ENCODE measurements at regions not wholly inside any gene's neighbourhood (a gene's known extent, or its start where the extent isn't known, plus 50 kb on each side); places are given as distances from the start of the nearest gene placed in this dataset.
A peak's percentile ranks its signal among the peaks of the same experiment; 100 is the strongest.
"Not testable (repeated sequence)": the region's sequence is repeated elsewhere in the genome, so short reads cannot be mapped to it uniquely, and the experiment has no call there.

GRCh38 chrX:73977542-73978169 lies 125.1 kb upstream of the XIST start:
- H3K4me3 ChIP-seq (ENCODE audit: low read depth, low read length) = no peak overlapping the region
- TF ChIP-seq CTCF (IDR thresholded peaks at IDR 0.05; ENCODE audit: low read depth, low read length) = no peak

- not testable (repeated sequence) for H3K4me3 ChIP-seq (ENCODE audit: low read depth, low read length)
These were observed 114.9 kb upstream of the XIST start for GRCh38 chrX:73967461-73967860.

GRCh38 chrX:73965833-73966232 lies 113.3 kb upstream of the XIST start:
- no peak overlapping the region for H3K4me3 ChIP-seq (ENCODE audit: low read depth, low read length)
- TF ChIP-seq CTCF (IDR thresholded peaks at IDR 0.05; ENCODE audit: low read depth, low read length) = no peak

- no peak overlapping the region for H3K4me3 ChIP-seq (ENCODE audit: low read depth, low read length)
- TF ChIP-seq CTCF (IDR thresholded peaks at IDR 0.05; ENCODE audit: low read depth, low read length) = no peak
These were observed 112.1 kb upstream of the XIST start for GRCh38 chrX:73964579-73964978.

GRCh38 chrX:73963682-73964081 lies 111.2 kb upstream of the XIST start:
- no peak for TF ChIP-seq CTCF (IDR thresholded peaks at IDR 0.05; ENCODE audit: low read depth, low read length)
- H3K4me3 ChIP-seq (ENCODE audit: low read depth, low read length) = no peak overlapping the region

GRCh38 chrX:73962948-73963347 lies 110.4 kb upstream of the XIST start:
- H3K4me3 ChIP-seq (ENCODE audit: low read depth, low read length) = no peak overlapping the region
- TF ChIP-seq CTCF (IDR thresholded peaks at IDR 0.05; ENCODE audit: low read depth, low read length) = no peak

- not testable (repeated sequence) for H3K4me3 ChIP-seq (ENCODE audit: low read depth, low read length)
These were observed 109.4 kb upstream of the XIST start for GRCh38 chrX:73961867-73962266.

GRCh38 chrX:73944563-73944908 lies 92.0 kb upstream of the XIST start:
- H3K4me3 ChIP-seq (ENCODE audit: low read depth, low read length) = peak overlapping the region; percentile 96
- no peak for TF ChIP-seq CTCF (IDR thresholded peaks at IDR 0.05; ENCODE audit: low read depth, low read length)
